ENCODE measurements at regions not wholly inside any gene's neighbourhood (a gene's known extent, or its start where the extent isn't known, plus 50 kb on each side); places are given as distances from the start of the nearest gene placed in this dataset.

GRCh38 chr2:43045866-43046265 lies 180.5 kb downstream of the ZFP36L2 start:
- TF ChIP-seq CTCF (IDR thresholded peaks at IDR 0.05; ENCODE audit: extremely low read depth, missing control alignments) = no peak
- DNase-seq (ENCODE audit: low spot score) = no peak

- TF ChIP-seq CTCF (IDR thresholded peaks at IDR 0.05; ENCODE audit: extremely low read depth, missing control alignments) = no peak
- DNase-seq (ENCODE audit: low spot score) = no peak
These were observed 182.2 kb downstream of the ZFP36L2 start for GRCh38 chr2:43044093-43044681.

GRCh38 chr2:43043553-43043870 lies 182.9 kb downstream of the ZFP36L2 start:
- no peak for DNase-seq (ENCODE audit: low spot score)
- no peak for TF ChIP-seq CTCF (IDR thresholded peaks at IDR 0.05; ENCODE audit: extremely low read depth, missing control alignments)

GRCh38 chr2:43041661-43042360 lies 184.6 kb downstream of the ZFP36L2 start:
- TF ChIP-seq CTCF (IDR thresholded peaks at IDR 0.05; ENCODE audit: extremely low read depth, missing control alignments) = no peak
- no peak for DNase-seq (ENCODE audit: low spot score)

GRCh38 chr2:43041173-43041591 lies 185.2 kb downstream of the ZFP36L2 start:
- DNase-seq (ENCODE audit: low spot score) = no peak
- no peak for TF ChIP-seq CTCF (IDR thresholded peaks at IDR 0.05; ENCODE audit: extremely low read depth, missing control alignments)

GRCh38 chr2:43040084-43040854 lies 186.1 kb downstream of the ZFP36L2 start:
- TF ChIP-seq CTCF (IDR thresholded peaks at IDR 0.05; ENCODE audit: extremely low read depth, missing control alignments) = no peak
- DNase-seq (ENCODE audit: low spot score) = peak; percentile 62

Data from GM20000 (cell line).